Heart right ventricle (tissue), 16 donors: ENCODE measurements at regions not wholly inside any gene's neighbourhood (a gene's known extent, or its start where the extent isn't known, plus 50 kb on each side); places are given as distances from the start of the nearest gene placed in this dataset.

Experiments
- ATAC-seq, 8 donors: fragments of 200-7000 bp; cut with Tn5 transposase; one replicate each; pipeline ENCODE4 v1.9.1; 2020; ENCODE audit warnings: mild to moderate bottlenecking in 8 of 8, moderate library complexity in 8 of 8, moderate number of reproducible peaks in 1 of 8
- DNase-seq, 2 donors: peaks; one replicate each; pipeline ENCODE4 v3.0.0-alpha.2; 2020
- H3K27ac ChIP-seq, 10 donors: fragments of 200-600 bp; sonication (generic) in 2 of 10; one replicate each; pipeline versions ENCODE4 v1.5.0 to v1.8.0; 2020 to 2022; ENCODE audit warnings: mild to moderate bottlenecking in 3 of 10
- H3K27me3 ChIP-seq, 7 donors: fragments of 200-600 bp; one replicate each; pipeline ENCODE4 v1.8.0; 2021 to 2022; ENCODE audit warnings: mild to moderate bottlenecking in 2 of 7
- H3K36me3 ChIP-seq, 9 donors: fragments of 200-600 bp; sonication (generic) in 1 of 9; one replicate each; pipeline versions ENCODE4 v1.5.0 to v1.8.0; 2020 to 2022; ENCODE audit warnings: mild to moderate bottlenecking in 2 of 9
- H3K4me1 ChIP-seq, 9 donors: fragments of 200-600 bp; sonication (generic) in 1 of 9; one replicate each; pipeline versions ENCODE4 v1.5.0 to v1.8.0; 2020 to 2022; ENCODE audit warnings: mild to moderate bottlenecking in 4 of 9
- H3K4me3 ChIP-seq, 10 donors: fragments of 200-600 bp; sonication (generic) in 2 of 10; one replicate each; pipeline versions ENCODE4 v1.5.0 to v1.8.0; 2020 to 2022; ENCODE audit warnings: mild to moderate bottlenecking in 7 of 10, moderate library complexity in 2 of 10
- H3K9me3 ChIP-seq, 11 donors: fragments of 200-600 bp in 10 of 11; sonication (generic) in 2 of 11; one replicate each; pipeline versions ENCODE4 v1.5.0 to v1.8.0; 2013 to 2022; ENCODE audit warnings: mild to moderate bottlenecking in 2 of 11, control low read depth in 1 of 11, moderate library complexity in 1 of 11
- CTCF ChIP-seq, 9 donors: fragments of 200-600 bp; sonication (generic) in 2 of 9; IDR thresholded peaks; one replicate each; pipeline versions ENCODE4 v1.5.0 to v1.8.0; 2021 to 2022; ENCODE audit warnings: antibody characterized with exemption in 9 of 9, mild to moderate bottlenecking in 5 of 9, moderate library complexity in 1 of 9
- WGBS, 2 donors: extraction: QIAGEN DNeasy Blood & Tissue Kit; methylation state at CpG; one replicate each; pipeline ENCODE4 v1.1.7; 2013; ENCODE audit warnings: inconsistent platforms in 1 of 2; 5-methylcytosine and 5-hydroxymethylcytosine counted together
- intact Hi-C, 10 donors: fragments of 100-400 bp; cut with DNase I; formaldehyde crosslinking; loops; one replicate each; pipeline versions ENCODE4 v1.11.1 to v1.14.2; 2022
- donor health status: Arrhythmogenic right ventricular cardiomyopathy.
- donor health status: ischemic (EF 13 %, LVEDD 7.1; RV severe dilation, severe dysfunction).
- donor health status: healthy with polysubstance abuse.
- donor health status: DM: no; HTN: yes; CAD: no.
- donor health status: DM: no; HTN: no; CAD: no.
- donor health status: ischemic (EF 25% LVEDD 6.9; RV normal size, moderate dysfunction).
- donor health status: ischemic (EF 25% LVEDD 5.7; RV mildly dilated, moderate dysfunction).
- donor health status: healthy.
- donor health status: DM: yes; HTN: yes; CAD: no.
- donor health status: Ischemic cardiomyopathy.
- donor health status: ischemic (EF 35%, LVEDD 5.7; RV mildly dilated, moderate dysfunction).
- donor health status: nonischemic (EF 11% LVEDD 7.7; RV severe dilation, severe dysfunction).
- donor health status: DM: yes; HTN: yes; CAD: no.
- donor health status: PGD.
- donor health status: ischemic (EF 29% LVEDD 5.4; RV normal size, mild dysfunction).
- donor health status: nonischemic (EF 23%, LVEDD 6.1; RV moderate dilation, normal function).

- H3K36me3 ChIP-seq = no peaks in the 10 kb centered on the region
- 79 to 82% methylated on average over 5 of the region's 5 CpGs for WGBS, 2 donors
- ATAC-seq (peak in 3 of 8 donors; percentile 13 to 43 (median 37)), DNase-seq (no peak)
- H3K27ac ChIP-seq = peak overlapping the region in 4 of 10 donors; percentile 35 to 82 (median 49)
- no peaks in the 10 kb centered on the region for H3K9me3 ChIP-seq
- no peak for TF ChIP-seq CTCF (IDR thresholded peaks at IDR 0.05)
- no peak overlapping the region for H3K4me3 ChIP-seq
- H3K4me1 ChIP-seq = peaks cover 0 to 68% (median 10%) of the 10 kb centered on the region in 9 donors
- intact Hi-C loops = loop anchor here in 9 of 10 donors (2.0 to 10.0 kb wide), 7 partner anchors 113 to 516 kb away; partner anchors contain the start of gene KSR1 (in 3 of the 9)
- H3K27me3 ChIP-seq = no peaks in the 10 kb centered on the region
These were observed 54.9 kb upstream of the WSB1 start for GRCh38 chr17:27239046-27239445.

GRCh38 chr17:27239584-27239983 is 54.3 kb upstream of the WSB1 start:
- DNase-seq = no peak
- intact Hi-C loops = loop anchor here in 9 of 10 donors (2.0 to 10.0 kb wide), 7 partner anchors 113 to 515 kb away; partner anchors contain the start of gene KSR1 (in 3 of the 9)
- Histone ChIP-seq H3K36me3 (no peaks in the 10 kb centered on the region), H3K27ac (peak overlapping the region in 1 of 10 donors; percentile 82), H3K4me3 (no peak overlapping the region), H3K9me3 (no peaks in the 10 kb centered on the region), H3K27me3 (no peaks in the 10 kb centered on the region), H3K4me1 (peaks cover 2 to 71% (median 15%) of the 10 kb centered on the region in 9 donors)
- ATAC-seq = no peak
- no peak for TF ChIP-seq CTCF (IDR thresholded peaks at IDR 0.05)
- WGBS, 2 donors = 90 to 92% methylated on average over 7 of the region's 7 CpGs

GRCh38 chr17:27240086-27240801 is 53.7 kb upstream of the WSB1 start:
- TF ChIP-seq CTCF (IDR thresholded peaks at IDR 0.05) = no peak
- H3K4me1 ChIP-seq = peaks cover 8 to 77% (median 22%) of the 10 kb centered on the region in 9 donors
- H3K27me3 ChIP-seq = no peaks in the 10 kb centered on the region
- H3K27ac ChIP-seq = peak overlapping the region in 1 of 10 donors; percentile 82
- intact Hi-C loops = loop anchor here in 6 of 10 donors (5.0 to 10.0 kb wide), 6 partner anchors 52 to 215 kb away; partner anchors contain the start of genes KSR1 (in 2 of the 6) and WSB1 (in 2 of the 6)
- DNase-seq (no peak), ATAC-seq (no peak)
- WGBS, 2 donors = 74 to 76% methylated on average over 10 of the region's 10 CpGs
- H3K36me3 ChIP-seq = no peaks in the 10 kb centered on the region
- H3K4me3 ChIP-seq = no peak overlapping the region
- H3K9me3 ChIP-seq = no peaks in the 10 kb centered on the region

GRCh38 chr17:27240802-27241155 is 53.1 kb upstream of the WSB1 start:
- Histone ChIP-seq H3K4me3 (no peak overlapping the region), H3K27me3 (no peaks in the 10 kb centered on the region), H3K36me3 (no peaks in the 10 kb centered on the region), H3K9me3 (no peaks in the 10 kb centered on the region), H3K27ac (no peak overlapping the region), H3K4me1 (peaks cover 12 to 83% (median 27%) of the 10 kb centered on the region in 9 donors)
- no peak for TF ChIP-seq CTCF (IDR thresholded peaks at IDR 0.05)
- intact Hi-C loops = loop anchor here in 6 of 10 donors (5.0 to 10.0 kb wide), 6 partner anchors 52 to 214 kb away; partner anchors contain the start of genes KSR1 (in 2 of the 6) and WSB1 (in 2 of the 6)
- DNase-seq (no peak), ATAC-seq (no peak)
- WGBS, 2 donors = 84 to 90% methylated on average over 5 of the region's 5 CpGs
